Activated CD8-positive, alpha-beta memory T cell treated with anti-CD3 and anti-CD28 coated beads for 36 hours (primary cell): ENCODE measurements at regions not wholly inside any gene's neighbourhood (a gene's known extent, or its start where the extent isn't known, plus 50 kb on each side); places are given as distances from the start of the nearest gene placed in this dataset.
"Not testable (repeated sequence)": the region's sequence is repeated elsewhere in the genome, so short reads cannot be mapped to it uniquely, and the experiment has no call there.

Source experiments
- CTCF ChIA-PET: fragments of 350-600 bp; sonication (Branson Sonifier 250); formaldehyde crosslinking; loops from one replicate; lab custom pipeline; 2021; ENCODE audit warnings: antibody characterized with exemption; lab: Charles Lee
- POLR2A ChIA-PET: fragments of 350-600 bp; sonication (Branson Sonifier 250); formaldehyde crosslinking; loops from one replicate; lab custom pipeline; 2021; ENCODE audit warnings: antibody characterized with exemption; lab: Charles Lee

- POLR2A ChIA-PET: no interaction called here
- CTCF ChIA-PET: interaction anchor here (0.6 kb wide), 1 partner anchor 187 kb away, joined by 3 read pairs; no protein-coding TSS in a partner anchor
Measured at GRCh38 chr9:618478-618877, 223.0 kb upstream of the DMRT1 start.

- ChIA-PET POLR2A (interaction anchor here (0.6 kb wide), 1 partner anchor 185 kb away, joined by 5 read pairs; no protein-coding TSS in a partner anchor), CTCF (no interaction called here)
Measured at GRCh38 chr9:621201-621855, 220.2 kb upstream of the DMRT1 start.

- ChIA-PET CTCF (no interaction called here), POLR2A (no interaction called here)
Measured at GRCh38 chr9:624935-625500, 216.5 kb upstream of the DMRT1 start.

DNA sequence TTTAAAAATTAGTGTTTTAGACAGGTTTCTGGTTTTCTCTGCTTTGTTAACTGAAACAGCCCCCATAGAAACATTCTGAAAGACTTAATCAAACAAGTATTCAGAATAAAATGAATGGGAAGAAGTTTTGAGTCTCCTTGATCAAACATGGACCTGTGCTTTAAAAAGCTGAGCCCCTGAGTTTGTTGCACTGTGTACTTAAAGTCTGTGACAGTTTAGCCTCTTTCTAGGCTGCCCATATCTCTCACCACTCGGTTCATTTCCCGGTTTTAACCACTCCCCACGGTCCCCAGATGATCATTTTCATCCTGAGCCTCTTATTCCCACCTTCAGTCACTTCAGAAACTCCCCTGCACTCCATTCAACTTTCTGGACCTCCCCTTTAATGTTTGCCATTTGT is 215.9 kb upstream of the DMRT1 start:
- ChIA-PET POLR2A (no interaction called here), CTCF (no interaction called here)

DNA sequence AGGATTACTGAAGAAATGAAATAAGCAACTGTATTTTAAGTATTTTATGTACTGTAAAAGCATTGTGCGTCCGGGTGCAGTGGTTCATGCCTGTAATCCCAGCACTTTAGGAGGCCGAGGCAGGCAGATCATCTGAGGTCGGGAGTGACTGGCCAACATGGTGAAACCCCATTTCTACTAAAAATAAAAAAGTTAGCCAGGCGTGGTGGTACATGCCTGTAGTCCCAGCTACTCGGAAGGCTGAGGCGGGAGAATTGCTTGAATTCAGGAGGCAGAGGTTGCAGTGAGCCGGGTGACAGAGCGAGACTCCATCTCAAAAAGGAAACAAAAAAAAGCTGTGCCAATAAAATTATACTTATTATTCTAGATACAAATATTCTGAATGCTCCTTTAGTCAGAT is 215.4 kb upstream of the DMRT1 start:
- CTCF ChIA-PET, POLR2A ChIA-PET: not testable (repeated sequence)

- CTCF ChIA-PET: no interaction called here
- POLR2A ChIA-PET: no interaction called here
Measured at GRCh38 chr9:626596-626995, 214.9 kb upstream of the DMRT1 start.

- POLR2A ChIA-PET: no interaction called here
- CTCF ChIA-PET: no interaction called here
Measured at GRCh38 chr9:627336-627970, 214.0 kb upstream of the DMRT1 start.

- CTCF ChIA-PET: no interaction called here
Measured at GRCh38 chr9:629146-629545, 212.4 kb upstream of the DMRT1 start.

DNA sequence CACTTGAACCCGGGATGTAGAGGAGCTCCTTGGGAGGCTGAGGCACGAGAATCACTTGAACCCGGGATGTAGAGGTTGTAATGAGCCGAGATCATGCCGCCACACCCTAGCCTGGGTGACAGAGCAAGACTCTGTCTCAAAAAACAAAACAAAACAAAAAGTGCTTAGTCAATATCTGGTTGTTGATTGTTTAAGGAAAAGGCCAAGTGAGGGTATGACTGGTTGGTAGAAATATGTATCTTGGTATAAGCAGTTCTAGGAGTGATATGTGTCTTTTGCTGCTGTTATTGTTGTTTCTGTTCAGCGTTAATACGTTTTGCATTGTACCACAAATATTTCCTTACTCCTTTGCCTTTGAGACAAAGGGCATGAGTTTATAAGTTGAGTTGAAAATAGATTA is 210.7 kb upstream of the DMRT1 start:
- POLR2A ChIA-PET: no interaction called here
- CTCF ChIA-PET: interaction anchor here (0.9 kb wide), 1 partner anchor 85 kb away, joined by 6 read pairs; no protein-coding TSS in a partner anchor

More at GRCh38 chr9:629146-629545, 212.4 kb upstream of the DMRT1 start:
- POLR2A ChIA-PET: no interaction called here

DNA sequence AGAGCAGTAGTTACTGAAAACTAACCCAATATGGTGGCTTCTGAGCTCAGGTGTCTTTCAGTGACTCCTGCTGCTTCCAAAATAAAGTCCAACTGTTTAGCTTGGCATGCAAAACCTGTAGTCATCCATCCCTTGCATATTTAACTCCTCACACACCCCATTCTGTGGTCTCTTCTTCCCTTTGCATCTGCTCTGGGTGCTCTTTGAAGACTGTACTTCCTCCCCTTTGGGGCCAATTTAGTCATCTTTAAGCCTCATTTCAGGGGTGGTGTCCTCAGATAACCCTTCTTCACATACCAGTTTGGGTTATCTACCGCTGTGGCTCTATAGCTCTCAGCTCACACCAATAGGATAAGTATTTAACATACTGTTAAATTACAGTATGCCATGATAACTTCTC is 209.9 kb upstream of the DMRT1 start:
- CTCF ChIA-PET: no interaction called here
- POLR2A ChIA-PET: no interaction called here

DNA sequence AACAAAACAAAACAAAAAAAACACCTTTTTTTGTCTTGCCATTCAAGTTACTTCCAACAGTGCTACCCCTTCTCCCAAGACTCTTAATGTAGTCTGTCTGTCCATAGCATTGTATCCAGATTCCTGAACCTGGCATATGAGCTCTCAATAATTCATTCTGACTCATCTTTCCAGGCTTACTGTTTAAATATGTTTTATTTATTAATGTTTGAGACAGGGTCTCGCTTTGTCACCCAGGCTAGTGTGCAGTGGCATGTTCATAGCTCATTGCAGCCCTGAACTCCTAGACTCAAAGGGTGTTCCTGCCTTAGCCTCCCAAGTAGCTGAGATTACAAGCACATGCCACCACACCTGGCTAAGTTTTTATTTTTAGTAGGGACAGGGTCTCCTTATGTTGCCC is 208.0 kb upstream of the DMRT1 start:
- CTCF ChIA-PET: no interaction called here
- POLR2A ChIA-PET: no interaction called here

DNA sequence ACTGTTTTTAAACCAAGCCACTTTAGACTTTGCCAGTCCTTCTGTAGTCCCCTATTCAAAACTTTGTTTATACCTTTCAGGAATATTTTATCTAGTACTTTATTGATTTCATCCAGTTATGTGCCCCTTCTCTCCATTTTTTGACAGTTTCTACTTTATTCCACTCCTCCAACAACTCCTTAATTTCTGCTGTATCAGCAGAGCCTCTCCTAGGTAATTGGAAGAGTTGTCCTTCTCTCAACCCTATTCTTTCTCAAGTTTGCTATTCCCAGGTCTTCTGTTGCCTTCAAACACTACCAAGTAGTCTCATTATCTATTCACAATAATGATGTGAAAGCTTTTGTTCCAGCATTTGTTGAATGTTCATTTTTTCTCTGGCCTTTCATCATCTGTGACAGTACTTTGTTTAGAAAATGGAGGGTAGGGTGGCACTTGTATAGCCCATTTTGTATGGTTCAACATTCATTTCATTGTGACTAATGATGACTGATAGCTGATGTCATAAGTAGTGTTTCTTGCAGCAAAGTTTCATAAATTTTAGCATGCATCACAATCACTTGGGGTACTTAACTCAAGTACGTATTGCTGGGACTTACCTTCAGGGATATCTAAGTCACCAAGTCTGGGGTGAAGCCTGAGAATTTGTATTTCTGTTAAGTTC is 204.4 kb upstream of the DMRT1 start:
- ChIA-PET CTCF (no interaction called here), POLR2A (no interaction called here)

DNA sequence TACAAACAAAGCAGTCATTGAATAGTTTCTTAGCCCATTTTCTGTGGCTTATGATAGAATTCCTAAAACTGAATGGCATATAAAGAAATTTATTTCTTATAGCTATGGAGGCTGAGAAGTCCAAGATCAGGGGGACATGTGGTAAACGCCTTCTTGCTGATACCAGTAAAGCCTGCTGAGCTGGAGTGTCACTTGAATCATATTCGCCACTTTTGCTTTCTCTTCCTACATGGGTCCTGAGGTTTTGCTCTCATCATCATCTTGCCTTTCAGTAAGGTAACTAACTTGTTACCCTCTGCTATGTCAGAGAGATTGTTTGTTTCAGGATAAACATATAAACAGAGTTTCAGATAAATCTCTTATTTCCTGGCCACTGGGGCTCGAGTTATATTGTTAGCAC is 203.3 kb upstream of the DMRT1 start:
- POLR2A ChIA-PET: no interaction called here
- CTCF ChIA-PET: no interaction called here

DNA sequence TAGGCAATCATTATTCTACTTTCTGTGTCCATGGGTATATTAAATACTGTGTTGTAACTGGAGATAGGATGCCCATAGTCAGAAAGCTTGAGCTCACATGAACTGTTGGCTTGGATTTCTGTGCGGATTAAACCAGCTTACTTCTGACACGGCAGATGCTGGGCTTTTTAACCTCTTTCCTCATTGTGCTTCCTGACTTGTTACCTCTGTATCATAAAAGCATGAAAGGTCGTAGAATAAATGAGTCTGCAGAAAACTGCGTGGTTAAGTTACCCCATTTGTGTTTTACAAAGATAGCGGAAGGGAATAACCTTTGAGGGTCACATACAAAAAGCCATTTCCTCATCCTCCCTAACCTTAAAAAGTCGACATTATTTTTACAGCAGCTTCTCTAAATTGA is 199.5 kb upstream of the DMRT1 start:
- ChIA-PET CTCF (no interaction called here), POLR2A (no interaction called here)

DNA sequence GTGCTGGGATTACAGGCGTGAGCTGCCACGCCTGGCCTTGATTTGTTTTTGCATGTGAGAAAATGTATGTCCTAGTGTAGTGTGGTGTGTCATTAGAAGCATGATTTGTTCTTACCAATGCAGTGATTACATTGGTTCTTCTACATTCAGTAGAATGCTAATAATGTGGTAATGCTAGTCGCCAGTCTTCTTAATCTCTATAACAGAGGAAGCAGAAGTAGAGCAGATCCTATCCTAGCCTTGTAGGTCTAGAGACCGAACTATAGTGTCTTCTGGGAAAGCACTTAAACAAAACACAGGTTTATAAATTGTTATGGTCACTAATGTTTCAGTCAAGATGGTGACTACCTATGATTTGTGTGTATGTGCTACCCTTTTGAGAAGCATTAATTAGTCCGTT is 197.5 kb upstream of the DMRT1 start:
- ChIA-PET CTCF (no interaction called here), POLR2A (no interaction called here)

GRCh38 chr9:647522-647921 is 194.0 kb upstream of the DMRT1 start:
- ChIA-PET POLR2A (no interaction called here), CTCF (no interaction called here)

- CTCF ChIA-PET: no interaction called here
- POLR2A ChIA-PET: no interaction called here
Measured at GRCh38 chr9:649128-650074, 192.1 kb upstream of the DMRT1 start.

DNA sequence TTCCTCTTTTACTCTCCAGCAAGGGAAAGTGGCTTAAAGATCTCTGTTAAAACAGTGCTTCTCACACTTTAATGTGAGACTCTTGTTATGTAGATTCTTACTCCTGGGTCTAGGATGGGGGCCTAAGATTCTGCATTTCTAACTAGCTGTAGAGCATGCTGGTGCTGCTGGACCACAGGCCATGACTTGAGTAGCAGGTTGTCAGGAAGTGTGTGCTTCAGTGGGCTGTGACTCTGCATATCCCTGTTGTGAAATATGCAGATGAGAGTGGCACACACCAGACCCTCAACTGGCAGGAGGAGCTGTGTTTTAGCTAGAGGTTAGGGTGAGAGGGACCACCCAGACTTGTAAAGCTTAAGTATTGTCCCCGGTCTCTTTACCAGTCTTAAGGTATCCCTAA is 191.1 kb upstream of the DMRT1 start:
- ChIA-PET POLR2A (no interaction called here), CTCF (no interaction called here)

GRCh38 chr9:651371-651770 is 190.1 kb upstream of the DMRT1 start:
- POLR2A ChIA-PET: no interaction called here
- CTCF ChIA-PET: no interaction called here

DNA sequence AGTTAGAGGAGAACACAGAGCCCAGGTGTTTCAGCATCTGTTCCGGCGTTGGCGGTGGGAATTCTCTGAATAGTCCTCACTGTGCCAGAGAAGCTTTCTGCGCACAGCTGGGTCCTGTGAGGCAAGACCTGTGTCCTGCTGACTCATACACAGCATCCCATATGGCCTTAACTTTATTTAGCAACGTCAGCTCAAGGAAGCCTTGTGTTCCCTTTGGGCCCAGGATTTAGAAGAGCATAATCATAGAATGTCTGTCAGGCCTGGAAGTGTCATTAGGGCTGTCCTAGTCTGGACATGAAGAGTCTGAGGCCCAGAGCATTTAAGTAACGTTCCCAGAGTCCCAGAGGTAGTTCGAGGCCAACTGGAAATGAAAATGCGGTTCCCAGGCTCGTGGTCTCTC is 188.6 kb upstream of the DMRT1 start:
- ChIA-PET CTCF (no interaction called here), POLR2A (no interaction called here)
